Stomach (tissue), 4 donors: ENCODE measurements at regions not wholly inside any gene's neighbourhood (a gene's known extent, or its start where the extent isn't known, plus 50 kb on each side); places are given as distances from the start of the nearest gene placed in this dataset.

Experiments
- CTCF ChIP-seq, 7 experiments: fragments of 450-650 bp in 4 of 7; fragments of 200-600 bp in 3 of 7; sonication (generic) in 3 of 7; IDR thresholded peaks; one replicate each; pipeline ENCODE4 v1.5.1; 2016 to 2019; ENCODE audit warnings: antibody characterized with exemption in 7 of 7, control low read depth in 2 of 7, mild to moderate bottlenecking in 1 of 7
- EP300 ChIP-seq: sonication (generic); formaldehyde crosslinking; IDR thresholded peaks from one replicate; pipeline ENCODE4 v1.6.1; 2017; ENCODE audit warnings: antibody characterized with exemption
- POLR2A ChIP-seq, 4 donors: fragments of 450-650 bp; IDR thresholded peaks; one replicate each; pipeline ENCODE4 v1.6.1; 2016; ENCODE audit warnings: antibody characterized with exemption in 4 of 4, control low read depth in 2 of 4, mild to moderate bottlenecking in 1 of 4, moderate library complexity in 1 of 4
- POLR2AphosphoS5 ChIP-seq, 3 donors: sonication (generic); formaldehyde crosslinking; IDR thresholded peaks; one replicate each; pipeline ENCODE4 v1.6.1; 2016; ENCODE audit warnings: antibody characterized with exemption in 3 of 3

DNA sequence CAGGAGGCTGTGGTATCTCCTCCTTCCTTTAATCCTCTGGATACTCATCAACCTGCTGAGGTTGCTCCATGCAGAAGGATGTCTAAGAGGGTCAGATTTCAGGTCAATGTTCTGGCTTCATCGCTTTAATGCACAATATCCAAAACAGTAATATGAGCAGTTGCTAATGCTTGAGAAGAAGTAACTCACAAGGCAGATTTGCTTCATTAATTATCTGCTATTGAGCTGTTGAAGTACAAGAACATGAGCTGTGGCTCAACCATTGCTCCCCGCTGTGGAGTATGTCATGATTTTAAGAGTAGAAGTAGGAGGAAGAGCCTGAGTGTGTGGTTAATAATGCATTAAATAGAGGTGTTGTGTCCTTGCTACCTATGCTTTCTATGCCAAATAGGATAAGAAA lies 1412.9 kb upstream of the ALCAM start:
- TF ChIP-seq EP300 (no peak), POLR2AphosphoS5 (IDR thresholded peaks at IDR 0.05) (no peak), POLR2A (IDR thresholded peaks at IDR 0.05) (no peak), CTCF (IDR thresholded peaks at IDR 0.05) (no peak)
